Esophagus squamous epithelium (tissue), 4 donors: ENCODE measurements at regions not wholly inside any gene's neighbourhood (a gene's known extent, or its start where the extent isn't known, plus 50 kb on each side); places are given as distances from the start of the nearest gene placed in this dataset.

Experiments
- CTCF ChIP-seq, 6 experiments: fragments of 450-650 bp in 4 of 6; fragments of 200-600 bp in 2 of 6; sonication (generic) in 2 of 6; IDR thresholded peaks; one replicate each; pipeline ENCODE4 v1.5.1; 2016 to 2019; ENCODE audit warnings: antibody characterized with exemption in 6 of 6, mild to moderate bottlenecking in 4 of 6, moderate library complexity in 4 of 6
- POLR2A ChIP-seq, 4 donors: fragments of 450-650 bp; IDR thresholded peaks; one replicate each; pipeline ENCODE4 v1.6.1; 2017; ENCODE audit warnings: antibody characterized with exemption in 4 of 4, mild to moderate bottlenecking in 4 of 4, moderate library complexity in 3 of 4

- TF ChIP-seq CTCF (IDR thresholded peaks at IDR 0.05): no peak
- TF ChIP-seq POLR2A (IDR thresholded peaks at IDR 0.05): no peak
These were observed 240.1 kb upstream of the NXPH2 start for GRCh38 chr2:139020287-139020686.
